ENCODE measurements at regions not wholly inside any gene's neighbourhood (a gene's known extent, or its start where the extent isn't known, plus 50 kb on each side); places are given as distances from the start of the nearest gene placed in this dataset.

DNA sequence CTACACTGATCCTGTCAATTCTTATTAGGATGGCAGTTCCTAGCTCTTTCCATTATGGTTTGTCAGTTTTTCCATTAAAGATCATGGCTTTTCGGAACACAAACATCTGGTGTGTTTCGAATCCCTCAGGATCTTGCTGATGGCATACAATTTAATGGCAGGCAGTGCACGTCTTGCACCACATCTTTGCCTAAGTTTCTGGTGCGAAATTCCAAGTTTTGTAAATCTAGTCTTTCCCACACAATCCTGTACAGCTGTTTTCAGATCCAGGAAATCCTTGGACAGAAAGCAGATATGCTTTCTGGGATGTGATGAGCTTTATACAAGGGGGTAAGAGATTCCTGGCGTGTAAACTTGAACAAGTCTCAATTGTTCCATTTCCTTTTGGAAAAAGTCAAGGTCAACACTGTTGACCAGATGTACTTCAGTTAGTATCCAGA is 224.3 kb upstream of the PHYHIPL start:
- TF ChIP-seq POLR2A (IDR thresholded peaks at IDR 0.05; ENCODE audit: low read depth), result no peak
- TF ChIP-seq, protein P1, sequence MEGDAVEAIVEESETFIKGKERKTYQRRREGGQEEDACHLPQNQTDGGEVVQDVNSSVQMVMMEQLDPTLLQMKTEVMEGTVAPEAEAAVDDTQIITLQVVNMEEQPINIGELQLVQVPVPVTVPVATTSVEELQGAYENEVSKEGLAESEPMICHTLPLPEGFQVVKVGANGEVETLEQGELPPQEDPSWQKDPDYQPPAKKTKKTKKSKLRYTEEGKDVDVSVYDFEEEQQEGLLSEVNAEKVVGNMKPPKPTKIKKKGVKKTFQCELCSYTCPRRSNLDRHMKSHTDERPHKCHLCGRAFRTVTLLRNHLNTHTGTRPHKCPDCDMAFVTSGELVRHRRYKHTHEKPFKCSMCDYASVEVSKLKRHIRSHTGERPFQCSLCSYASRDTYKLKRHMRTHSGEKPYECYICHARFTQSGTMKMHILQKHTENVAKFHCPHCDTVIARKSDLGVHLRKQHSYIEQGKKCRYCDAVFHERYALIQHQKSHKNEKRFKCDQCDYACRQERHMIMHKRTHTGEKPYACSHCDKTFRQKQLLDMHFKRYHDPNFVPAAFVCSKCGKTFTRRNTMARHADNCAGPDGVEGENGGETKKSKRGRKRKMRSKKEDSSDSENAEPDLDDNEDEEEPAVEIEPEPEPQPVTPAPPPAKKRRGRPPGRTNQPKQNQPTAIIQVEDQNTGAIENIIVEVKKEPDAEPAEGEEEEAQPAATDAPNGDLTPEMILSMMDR (IDR thresholded peaks at IDR 0.05), result no peak
- peak; percentile 30 for TF ChIP-seq EP300 (IDR thresholded peaks at IDR 0.05)

All from esophagus muscularis mucosa (tissue), 4 donors.